A673 (cell line): ENCODE measurements at regions not wholly inside any gene's neighbourhood (a gene's known extent, or its start where the extent isn't known, plus 50 kb on each side); places are given as distances from the start of the nearest gene placed in this dataset.

ENCODE experiments used
- BruUV-seq: library from RNA; stranded (reverse); fragments of 400-500 nt; replicated peaks from 2 replicates; lab custom pipeline; 2021; lab: Mats Ljungman, UMichigan
- CTCF ChIA-PET: fragments of 300-600 bp; sonication (Branson Sonifier 250); formaldehyde crosslinking; loops from one replicate; lab custom pipeline; 2022; ENCODE audit warnings: antibody characterized with exemption; lab: Charles Lee
- POLR2A ChIA-PET: fragments of 300-600 bp; sonication (Branson Sonifier 250); formaldehyde crosslinking; loops from one replicate; lab custom pipeline; 2022; ENCODE audit warnings: antibody characterized with exemption; ENCODE audit not compliant: low non-redundant PET; lab: Charles Lee
- DNase-seq: peaks from one replicate; pipeline ENCODE4 v3.0.0-alpha.2; 2015; ENCODE audit warnings: low spot score
- H3K27ac ChIP-seq: fragments of 200-600 bp; sonication (generic); 2 replicates; pipeline ENCODE4 v1.5.1; 2016; ENCODE audit warnings: mixed run types, low read depth, mild to moderate bottlenecking, mixed read lengths, antibody characterized with exemption, low read length; ENCODE audit not compliant: poor library complexity, severe bottlenecking
- H3K27me3 ChIP-seq: fragments of 200-600 bp; sonication (generic); replicated peaks from 2 replicates; pipeline ENCODE4 v1.6.1; 2017; ENCODE audit warnings: mixed run types, low read depth, mild to moderate bottlenecking, mixed read lengths, antibody characterized with exemption, low read length; ENCODE audit not compliant: insufficient read depth, poor library complexity
- H3K36me3 ChIP-seq: fragments of 200-600 bp; sonication (generic); 2 replicates; pipeline ENCODE4 v1.6.1; 2016; ENCODE audit warnings: mixed run types, mild to moderate bottlenecking, mixed read lengths, antibody characterized with exemption, low read length; ENCODE audit not compliant: insufficient read depth, poor library complexity, severe bottlenecking
- H3K4me1 ChIP-seq: fragments of 200-600 bp; sonication (generic); 2 replicates; pipeline ENCODE4 v1.6.1; 2017; ENCODE audit warnings: mixed run types, mild to moderate bottlenecking, mixed read lengths, antibody characterized with exemption, low read length; ENCODE audit not compliant: insufficient read depth, poor library complexity, severe bottlenecking
- H3K4me3 ChIP-seq: fragments of 200-600 bp; sonication (generic); 2 replicates; pipeline ENCODE4 v1.5.1; 2016; ENCODE audit warnings: low read depth, mixed run types, mild to moderate bottlenecking, mixed read lengths, low read length; ENCODE audit not compliant: poor library complexity, severe bottlenecking
- H3K9me3 ChIP-seq: fragments of 200-600 bp; sonication (generic); 2 replicates; pipeline ENCODE4 v1.6.1; 2016; ENCODE audit warnings: mixed run types, low read depth, mild to moderate bottlenecking, mixed read lengths, antibody characterized with exemption, low read length; ENCODE audit not compliant: poor library complexity, severe bottlenecking
- EZH2 ChIP-seq: fragments of 200-600 bp; sonication (generic); IDR thresholded peaks from 2 replicates; pipeline ENCODE4 v1.6.1; 2017; ENCODE audit warnings: borderline replicate concordance, low read depth, mild to moderate bottlenecking, mixed read lengths, antibody characterized with exemption, low read length; ENCODE audit not compliant: poor library complexity, severe bottlenecking
- intact Hi-C: fragments of 100-400 bp; cut with micrococcal nuclease; formaldehyde crosslinking; loops from one replicate; pipeline ENCODE4 v1.10.0; 2022; ENCODE audit not compliant: unreplicated experiment
- TF ChIP-seq, protein P1 (sequence below): fragments of 300-800, 200-600 bp; sonication (generic); conservative IDR thresholded peaks from 2 replicates; pipeline ENCODE4 v1.5.1; 2017; ENCODE audit warnings: low read depth, mild to moderate bottlenecking, antibody characterized with exemption, low read length, moderate library complexity, mixed read lengths

DNA sequence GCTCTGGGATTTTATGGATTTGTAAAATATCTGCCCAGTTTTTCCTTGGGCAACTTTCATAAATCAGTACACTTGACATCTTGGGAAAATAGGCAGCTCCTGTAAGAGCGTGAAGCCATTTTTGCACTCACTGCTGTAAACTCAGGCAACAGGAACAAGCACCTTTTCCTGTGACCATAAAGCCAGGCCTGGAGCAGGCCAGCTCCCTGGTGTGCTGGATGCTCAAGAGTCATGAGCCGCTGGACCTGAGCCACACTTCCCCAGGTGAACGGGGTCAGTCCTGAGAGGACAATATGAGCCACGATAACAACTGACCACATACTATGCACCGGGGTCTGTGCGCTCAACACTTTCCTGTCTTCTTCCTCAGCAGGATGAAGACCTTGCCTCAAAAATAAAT, 158.2 kb downstream of the NUP210 start:
- DNase-seq, result no peak
- ChIA-PET CTCF (interaction anchor here (0.6 kb wide), 1 partner anchor 1091 kb away, joined by 4 read pairs; no protein-coding TSS in a partner anchor), POLR2A (no interaction called here)
- Histone ChIP-seq H3K9me3 (no peaks in the 10 kb centered on the region), H3K27me3 (no peaks in the 10 kb centered on the region), H3K36me3 (no peaks in the 10 kb centered on the region), H3K4me1 (no peaks in the 10 kb centered on the region), H3K4me3 (no peak overlapping the region), H3K27ac (no peak overlapping the region)
- BruUV-seq, result no TSS peak
- intact Hi-C loops, result no loop called here
- no peak for TF ChIP-seq EZH2
- TF ChIP-seq, protein P1, sequence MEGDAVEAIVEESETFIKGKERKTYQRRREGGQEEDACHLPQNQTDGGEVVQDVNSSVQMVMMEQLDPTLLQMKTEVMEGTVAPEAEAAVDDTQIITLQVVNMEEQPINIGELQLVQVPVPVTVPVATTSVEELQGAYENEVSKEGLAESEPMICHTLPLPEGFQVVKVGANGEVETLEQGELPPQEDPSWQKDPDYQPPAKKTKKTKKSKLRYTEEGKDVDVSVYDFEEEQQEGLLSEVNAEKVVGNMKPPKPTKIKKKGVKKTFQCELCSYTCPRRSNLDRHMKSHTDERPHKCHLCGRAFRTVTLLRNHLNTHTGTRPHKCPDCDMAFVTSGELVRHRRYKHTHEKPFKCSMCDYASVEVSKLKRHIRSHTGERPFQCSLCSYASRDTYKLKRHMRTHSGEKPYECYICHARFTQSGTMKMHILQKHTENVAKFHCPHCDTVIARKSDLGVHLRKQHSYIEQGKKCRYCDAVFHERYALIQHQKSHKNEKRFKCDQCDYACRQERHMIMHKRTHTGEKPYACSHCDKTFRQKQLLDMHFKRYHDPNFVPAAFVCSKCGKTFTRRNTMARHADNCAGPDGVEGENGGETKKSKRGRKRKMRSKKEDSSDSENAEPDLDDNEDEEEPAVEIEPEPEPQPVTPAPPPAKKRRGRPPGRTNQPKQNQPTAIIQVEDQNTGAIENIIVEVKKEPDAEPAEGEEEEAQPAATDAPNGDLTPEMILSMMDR, result no peak

DNA sequence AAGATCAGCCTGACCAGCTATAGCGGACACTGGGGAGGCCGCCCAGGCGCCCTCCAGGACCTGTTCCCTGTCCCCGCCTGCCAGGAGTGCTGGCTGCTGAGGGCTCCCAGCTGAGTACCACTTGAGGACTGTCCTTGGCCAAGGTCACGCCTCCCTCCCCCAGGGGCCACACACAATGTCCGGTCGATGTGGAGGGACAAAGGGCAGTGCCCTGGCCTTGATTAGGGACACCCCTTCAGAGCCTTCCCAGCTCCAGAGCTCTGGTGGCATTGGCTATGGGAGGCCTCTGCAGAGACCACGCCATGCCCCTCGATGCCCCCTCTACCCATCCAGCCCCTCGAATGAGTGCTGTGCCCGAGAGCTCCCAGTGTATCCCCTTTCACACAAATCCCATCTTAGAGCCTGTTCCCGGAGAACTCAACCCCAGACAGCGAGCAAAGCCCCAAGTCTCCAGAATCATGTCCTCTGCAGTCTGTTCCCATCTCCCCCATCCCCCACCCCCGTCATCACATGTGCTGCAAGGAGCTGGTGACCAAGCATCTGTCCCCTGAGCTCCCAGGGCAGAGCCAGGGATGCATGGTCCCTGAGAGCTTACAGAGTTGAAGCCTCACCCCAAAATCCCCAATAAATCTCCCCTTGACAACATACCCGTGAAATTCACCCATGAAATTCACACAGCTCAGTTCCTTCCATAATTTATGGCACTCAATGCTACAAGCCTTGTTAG, 158.9 kb downstream of the NUP210 start:
- H3K4me1 ChIP-seq, result no peaks in the 10 kb centered on the region
- H3K36me3 ChIP-seq, result no peaks in the 10 kb centered on the region
- H3K27me3 ChIP-seq, result no peaks in the 10 kb centered on the region
- POLR2A ChIA-PET, result no interaction called here
- no peak overlapping the region for H3K27ac ChIP-seq
- no peak for DNase-seq
- intact Hi-C loops, result no loop called here
- no TSS peak for BruUV-seq
- H3K4me3 ChIP-seq, result no peak overlapping the region
- CTCF ChIA-PET, result interaction anchor here (0.6 kb wide), 1 partner anchor 1091 kb away, joined by 4 read pairs; no protein-coding TSS in a partner anchor
- no peaks in the 10 kb centered on the region for H3K9me3 ChIP-seq
- TF ChIP-seq EZH2, result no peak

DNA sequence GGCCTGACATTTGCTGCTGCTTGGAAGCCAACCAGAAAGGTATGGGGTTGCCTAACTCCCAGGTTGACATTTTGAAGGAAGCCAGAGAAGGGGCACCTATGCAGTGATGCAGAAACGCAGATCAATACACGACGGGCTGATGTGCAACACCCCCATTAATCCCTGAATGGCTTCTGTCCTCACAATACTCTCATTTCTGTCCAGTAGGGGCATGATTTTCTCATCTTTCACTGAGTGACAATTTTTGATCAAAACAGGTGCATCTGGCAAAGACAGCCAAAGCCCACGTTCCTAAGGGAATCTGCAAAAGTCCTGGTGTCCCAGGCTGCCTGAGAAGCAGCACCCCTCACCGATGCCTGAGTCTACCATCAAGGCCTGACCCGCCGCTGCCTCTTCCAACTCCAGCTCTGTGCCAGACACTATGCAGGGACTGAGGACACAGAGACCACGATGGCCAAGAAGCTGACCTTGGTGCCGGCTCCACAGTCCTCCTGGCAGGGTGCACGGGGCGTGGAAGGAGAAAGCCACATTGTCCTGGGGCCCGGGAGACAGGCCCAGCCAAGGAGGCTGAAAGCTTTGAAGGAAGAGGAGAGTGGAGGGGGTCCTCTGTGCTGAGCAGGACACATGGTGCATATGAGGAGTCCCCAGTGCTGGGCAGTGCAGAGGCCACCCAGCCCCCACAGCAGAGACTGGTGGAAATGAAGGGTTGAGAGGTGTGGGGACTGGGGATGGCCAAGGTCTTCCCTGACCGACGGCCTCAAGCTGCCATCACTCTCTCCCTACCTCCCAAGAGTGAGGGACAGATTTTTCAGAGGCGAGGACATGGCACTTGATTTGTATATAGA, 159.6 kb downstream of the NUP210 start:
- ChIA-PET CTCF (no interaction called here), POLR2A (no interaction called here)
- no peak for DNase-seq
- no peak overlapping the region for H3K27ac ChIP-seq
- no peaks in the 10 kb centered on the region for H3K27me3 ChIP-seq
- H3K4me3 ChIP-seq, result no peak overlapping the region
- H3K36me3 ChIP-seq, result no peaks in the 10 kb centered on the region
- intact Hi-C loops, result no loop called here
- TF ChIP-seq EZH2, result no peak
- TF ChIP-seq, protein P1, result no peak; the same call in 1 of the 2 replicates
- H3K9me3 ChIP-seq, result no peaks in the 10 kb centered on the region
- H3K4me1 ChIP-seq, result no peaks in the 10 kb centered on the region
- BruUV-seq, result no TSS peak
